Lung (tissue), 11 donors: ENCODE measurements at regions not wholly inside any gene's neighbourhood (a gene's known extent, or its start where the extent isn't known, plus 50 kb on each side); places are given as distances from the start of the nearest gene placed in this dataset.
"Not testable (repeated sequence)": the region's sequence is repeated elsewhere in the genome, so short reads cannot be mapped to it uniquely, and the experiment has no call there.

Source experiments
- ATAC-seq: fragments of 200-7000 bp; cut with Tn5 transposase; one replicate; pipeline ENCODE4 v1.9.1; 2020; ENCODE audit warnings: moderate number of reproducible peaks; ENCODE audit not compliant: insufficient read depth, low FRiP score
- DNase-seq, 3 donors: peaks; one replicate each; pipeline ENCODE4 v3.0.0-alpha.2; 2013 to 2017
- H3K27ac ChIP-seq, 2 donors: one replicate each; pipeline ENCODE4 v1.5.1; 2013; ENCODE audit warnings: mild to moderate bottlenecking in 2 of 2, moderate library complexity in 2 of 2, control low read depth in 1 of 2, inconsistent platforms in 1 of 2, low read depth in 1 of 2, low read length in 1 of 2
- H3K27me3 ChIP-seq, 3 donors: one replicate each; pipeline ENCODE4 v1.5.1; 2013; ENCODE audit warnings: low read length in 2 of 3; ENCODE audit not compliant: control insufficient read depth in 3 of 3, insufficient read depth in 3 of 3
- H3K36me3 ChIP-seq, 4 donors: one replicate each; pipeline ENCODE4 v1.5.1; 2013; ENCODE audit warnings: low read length in 4 of 4, mild to moderate bottlenecking in 1 of 4, moderate library complexity in 1 of 4; ENCODE audit not compliant: control insufficient read depth in 4 of 4, insufficient read depth in 4 of 4
- H3K4me1 ChIP-seq, 5 donors: one replicate each; pipeline ENCODE4 v1.5.1; 2013; ENCODE audit warnings: low read length in 5 of 5, mild to moderate bottlenecking in 2 of 5, moderate library complexity in 1 of 5; ENCODE audit not compliant: control insufficient read depth in 5 of 5, insufficient read depth in 5 of 5
- H3K4me3 ChIP-seq: one replicate; pipeline ENCODE4 v1.5.1; 2013; ENCODE audit warnings: mild to moderate bottlenecking, control low read depth, moderate library complexity
- H3K9ac ChIP-seq, 2 donors: one replicate each; pipeline ENCODE4 v1.5.1; 2013; ENCODE audit warnings: low read length in 2 of 2, control low read depth in 1 of 2; ENCODE audit not compliant: insufficient read depth in 1 of 2
- H3K9me3 ChIP-seq, 4 donors: one replicate each; pipeline ENCODE4 v1.5.1; 2013; ENCODE audit warnings: low read length in 3 of 4, mild to moderate bottlenecking in 1 of 4, moderate library complexity in 1 of 4; ENCODE audit not compliant: control insufficient read depth in 4 of 4, insufficient read depth in 3 of 4
- CTCF ChIP-seq: IDR thresholded peaks from 2 replicates; pipeline ENCODE4 v1.5.1; 2012; ENCODE audit warnings: mild to moderate bottlenecking; ENCODE audit errors: control extremely low read depth, extremely low read depth
- WGBS, 2 donors: extraction: QIAGEN DNeasy Blood & Tissue Kit; methylation state at CpG; one replicate each; pipeline ENCODE4 v1.1.7; 2013; 5-methylcytosine and 5-hydroxymethylcytosine counted together
- donor health status: control.
- donor health status: control.
- donor health status: Bipolar disorder and iron deficiency.
- donor health status: healthy.
- donor health status: DM: yes; HTN: yes; CAD: no.

- ATAC-seq (no peak), DNase-seq (no peak)
- Histone ChIP-seq H3K27ac (no peak overlapping the region), H3K4me1 (no peaks in the 10 kb centered on the region), H3K9ac (no peak overlapping the region), H3K4me3 (no peak overlapping the region), H3K27me3 (no peaks in the 10 kb centered on the region), H3K9me3 (peaks cover 0 to 3% (median 1%) of the 10 kb centered on the region in 4 donors), H3K36me3 (no peaks in the 10 kb centered on the region)
- 86 to 93% methylated on average over 1 of the region's 1 CpG for WGBS, 2 donors
- TF ChIP-seq CTCF: no peak
Measured at GRCh38 chr11:112706863-112707262, 254.4 kb upstream of the NCAM1 start.

- ATAC-seq, H3K36me3 ChIP-seq, H3K9ac ChIP-seq, H3K27ac ChIP-seq, H3K4me1 ChIP-seq, H3K27me3 ChIP-seq, H3K9me3 ChIP-seq, H3K4me3 ChIP-seq, DNase-seq: not testable (repeated sequence)
- 88 to 93% methylated on average over 4 of the region's 4 CpGs for WGBS, 2 donors
Measured at GRCh38 chr11:112714340-112714739, 246.9 kb upstream of the NCAM1 start.

GRCh38 chr11:112715056-112715455 lies 246.2 kb upstream of the NCAM1 start:
- no peak overlapping the region for H3K4me3 ChIP-seq
- H3K4me1 ChIP-seq: no peaks in the 10 kb centered on the region
- 97 to 100% methylated on average over 2 of the region's 2 CpGs for WGBS, 2 donors
- TF ChIP-seq CTCF: no peak
- no peaks in the 10 kb centered on the region for H3K36me3 ChIP-seq
- H3K9ac ChIP-seq: no peak overlapping the region
- DNase-seq (no peak), ATAC-seq (no peak)
- H3K27me3 ChIP-seq: peaks cover 0 to 4% (median 0%) of the 10 kb centered on the region in 3 donors
- H3K27ac ChIP-seq: no peak overlapping the region
- H3K9me3 ChIP-seq: peaks cover 0 to 1% (median 0%) of the 10 kb centered on the region in 4 donors

- Histone ChIP-seq H3K36me3 (no peaks in the 10 kb centered on the region), H3K4me1 (no peaks in the 10 kb centered on the region), H3K27ac (no peak overlapping the region), H3K27me3 (peaks cover 0 to 2% (median 0%) of the 10 kb centered on the region in 3 donors), H3K9ac (no peak overlapping the region), H3K9me3 (peaks cover 0 to 1% (median 0%) of the 10 kb centered on the region in 4 donors), H3K4me3 (no peak overlapping the region)
- no peak for ATAC-seq
- no peak for TF ChIP-seq CTCF
- 88 to 97% methylated on average over 1 of the region's 1 CpG for WGBS, 2 donors
- DNase-seq: no peak
Measured at GRCh38 chr11:112718483-112718882, 242.7 kb upstream of the NCAM1 start.
